ENCODE measurements at regions not wholly inside any gene's neighbourhood (a gene's known extent, or its start where the extent isn't known, plus 50 kb on each side); places are given as distances from the start of the nearest gene placed in this dataset.

- TF ChIP-seq CTCF (IDR thresholded peaks at IDR 0.05) (no peak), POLR2A (IDR thresholded peaks at IDR 0.05) (no peak)
These were observed 86.5 kb upstream of the HTATIP2 start for GRCh38 chr11:20277014-20277413.
